ENCODE measurements at regions not wholly inside any gene's neighbourhood (a gene's known extent, or its start where the extent isn't known, plus 50 kb on each side); places are given as distances from the start of the nearest gene placed in this dataset.
"Not testable (repeated sequence)": the region's sequence is repeated elsewhere in the genome, so short reads cannot be mapped to it uniquely, and the experiment has no call there.

DNA sequence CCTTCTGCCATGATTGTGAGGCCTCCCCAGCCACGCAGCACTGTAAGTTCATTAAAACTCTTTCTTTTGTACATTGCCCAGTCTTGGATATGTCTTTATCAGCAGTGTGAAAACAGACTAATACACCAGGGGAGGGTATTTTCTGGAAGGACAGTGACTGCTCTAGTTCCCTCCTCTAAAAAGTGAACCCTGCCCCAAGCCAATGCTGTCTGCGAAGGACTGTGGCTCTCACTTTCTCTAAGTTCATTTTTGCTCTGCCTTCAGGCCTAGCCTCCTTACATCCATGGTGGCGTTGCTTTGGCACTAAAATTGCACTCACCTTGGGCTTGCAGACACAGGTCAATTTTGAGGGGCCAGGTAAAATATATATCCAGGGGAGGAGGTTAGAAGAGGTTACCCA lies 323.0 kb downstream of the VRK1 start:
- Histone ChIP-seq H3K9me3 (no peaks in the 10 kb centered on the region), H3K27me3 (peaks cover 21% of the 10 kb centered on the region), H3K4me1 (no peaks in the 10 kb centered on the region), H3K27ac (no peak overlapping the region), H3K36me3 (no peaks in the 10 kb centered on the region), H3K4me3 (no peak overlapping the region)
- DNase-seq (ENCODE audit: low spot score in 2 of 2): no peak
- 71% methylated on average over 3 of the region's 3 CpGs for WGBS
- TF ChIP-seq, protein P1, sequence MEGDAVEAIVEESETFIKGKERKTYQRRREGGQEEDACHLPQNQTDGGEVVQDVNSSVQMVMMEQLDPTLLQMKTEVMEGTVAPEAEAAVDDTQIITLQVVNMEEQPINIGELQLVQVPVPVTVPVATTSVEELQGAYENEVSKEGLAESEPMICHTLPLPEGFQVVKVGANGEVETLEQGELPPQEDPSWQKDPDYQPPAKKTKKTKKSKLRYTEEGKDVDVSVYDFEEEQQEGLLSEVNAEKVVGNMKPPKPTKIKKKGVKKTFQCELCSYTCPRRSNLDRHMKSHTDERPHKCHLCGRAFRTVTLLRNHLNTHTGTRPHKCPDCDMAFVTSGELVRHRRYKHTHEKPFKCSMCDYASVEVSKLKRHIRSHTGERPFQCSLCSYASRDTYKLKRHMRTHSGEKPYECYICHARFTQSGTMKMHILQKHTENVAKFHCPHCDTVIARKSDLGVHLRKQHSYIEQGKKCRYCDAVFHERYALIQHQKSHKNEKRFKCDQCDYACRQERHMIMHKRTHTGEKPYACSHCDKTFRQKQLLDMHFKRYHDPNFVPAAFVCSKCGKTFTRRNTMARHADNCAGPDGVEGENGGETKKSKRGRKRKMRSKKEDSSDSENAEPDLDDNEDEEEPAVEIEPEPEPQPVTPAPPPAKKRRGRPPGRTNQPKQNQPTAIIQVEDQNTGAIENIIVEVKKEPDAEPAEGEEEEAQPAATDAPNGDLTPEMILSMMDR (IDR thresholded peaks at IDR 0.05): no peak

DNA sequence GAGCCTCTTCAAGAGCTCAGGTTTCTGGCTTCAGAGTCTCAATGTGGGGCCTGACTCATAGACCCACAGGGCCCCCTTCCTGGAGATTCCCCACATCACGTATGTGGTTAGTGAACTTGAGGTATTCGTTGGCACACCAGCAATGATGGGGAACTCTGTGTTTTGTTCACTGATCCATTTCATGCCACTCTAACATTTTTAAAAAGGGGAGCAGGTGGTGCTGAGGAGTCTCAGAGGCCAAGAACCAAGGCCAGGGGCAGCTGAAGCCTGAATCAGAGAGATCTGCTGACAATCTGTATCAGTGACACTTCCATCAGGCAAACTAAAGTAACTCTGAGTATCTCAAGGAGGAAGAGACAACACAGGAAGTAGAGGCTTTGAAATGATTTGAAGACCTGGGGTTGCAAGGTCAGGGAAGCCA lies 323.4 kb downstream of the VRK1 start:
- 66% methylated on average over 2 of the region's 2 CpGs for WGBS
- H3K27me3 ChIP-seq: peaks cover 21% of the 10 kb centered on the region
- no peaks in the 10 kb centered on the region for H3K36me3 ChIP-seq
- DNase-seq (ENCODE audit: low spot score in 2 of 2): no peak
- H3K9me3 ChIP-seq: no peaks in the 10 kb centered on the region
- H3K4me3 ChIP-seq: no peak overlapping the region
- H3K4me1 ChIP-seq: no peaks in the 10 kb centered on the region
- TF ChIP-seq EP300 (IDR thresholded peaks at IDR 0.05) (no peak), POLR2AphosphoS5 (IDR thresholded peaks at IDR 0.05) (no peak), POLR2A (IDR thresholded peaks at IDR 0.05) (no peak)
- TF ChIP-seq, protein P1 (IDR thresholded peaks at IDR 0.05): no peak
- no peak overlapping the region for H3K27ac ChIP-seq

DNA sequence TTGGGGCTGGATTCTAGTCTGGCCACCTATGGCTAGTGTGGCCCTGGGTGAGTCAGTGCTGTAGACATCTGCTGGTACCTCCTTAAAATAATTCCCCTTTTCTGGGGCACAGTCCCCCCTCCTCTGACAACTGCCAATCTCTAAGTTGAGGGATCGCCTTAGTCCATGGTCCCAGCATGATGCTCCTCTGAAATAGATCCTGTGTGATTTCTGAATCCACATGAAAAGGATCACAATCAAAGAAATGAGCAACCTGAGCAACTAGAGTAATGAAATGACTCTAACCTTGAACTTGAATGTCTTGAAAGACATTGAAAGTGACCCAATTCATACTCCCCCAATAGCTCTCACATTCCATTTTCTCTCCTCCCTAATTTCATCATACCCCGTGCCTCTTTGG lies 332.5 kb downstream of the VRK1 start:
- Histone ChIP-seq H3K36me3 (no peaks in the 10 kb centered on the region), H3K27me3 (peaks cover 4% of the 10 kb centered on the region), H3K4me3 (no peak overlapping the region), H3K27ac (no peak overlapping the region), H3K9me3 (no peaks in the 10 kb centered on the region), H3K4me1 (no peaks in the 10 kb centered on the region)
- 90% methylated on average over 2 of the region's 2 CpGs for WGBS
- TF ChIP-seq POLR2AphosphoS5 (IDR thresholded peaks at IDR 0.05): no peak
- TF ChIP-seq, protein P1 (IDR thresholded peaks at IDR 0.05): no peak
- TF ChIP-seq POLR2A (IDR thresholded peaks at IDR 0.05): no peak
- TF ChIP-seq EP300 (IDR thresholded peaks at IDR 0.05): no peak
- no peak for DNase-seq (ENCODE audit: low spot score in 2 of 2)

DNA sequence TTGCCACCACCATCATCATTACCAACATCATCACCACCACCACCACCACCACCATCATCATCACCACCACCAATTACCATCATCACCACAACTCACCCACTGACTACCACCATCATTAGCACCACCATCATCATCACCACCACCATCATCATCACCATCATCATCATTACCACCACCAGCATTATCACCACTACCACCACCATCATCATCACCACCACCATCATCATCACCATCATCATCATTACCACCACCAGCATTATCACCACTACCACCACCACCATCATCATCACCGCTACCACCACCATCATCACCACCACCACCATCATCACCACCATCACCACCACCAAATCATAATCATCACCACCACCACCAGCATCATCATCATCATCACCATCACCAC lies 338.7 kb downstream of the VRK1 start:
- H3K27ac ChIP-seq; DNase-seq (ENCODE audit: low spot score in 2 of 2); H3K4me1 ChIP-seq; H3K27me3 ChIP-seq; H3K9me3 ChIP-seq; H3K36me3 ChIP-seq; H3K4me3 ChIP-seq: not testable (repeated sequence)
- WGBS: 93% methylated on average over 1 of the region's 1 CpG

DNA sequence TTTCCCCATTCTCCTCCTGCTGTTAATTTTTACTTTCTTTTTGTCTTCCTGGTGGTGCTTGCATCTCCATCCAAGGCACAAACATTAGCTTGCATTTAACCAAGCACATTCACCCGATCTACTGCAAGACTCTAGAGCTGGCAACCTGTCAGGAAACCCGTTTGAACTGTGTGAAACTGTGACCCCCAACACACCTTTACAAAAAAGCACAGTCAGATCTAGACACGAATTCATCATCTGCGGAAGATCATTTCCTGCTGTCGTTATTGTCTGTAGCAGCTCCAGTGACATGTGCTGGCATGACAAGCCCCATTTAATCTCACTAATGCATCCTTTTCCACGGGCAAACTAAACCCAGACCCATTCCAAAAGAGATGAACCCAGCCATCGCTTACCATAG lies 340.5 kb downstream of the VRK1 start:
- Histone ChIP-seq H3K27ac (no peak overlapping the region), H3K36me3 (no peaks in the 10 kb centered on the region), H3K9me3 (peaks cover 4% of the 10 kb centered on the region), H3K4me1 (no peaks in the 10 kb centered on the region), H3K4me3 (no peak overlapping the region), H3K27me3 (peaks cover 9% of the 10 kb centered on the region)
- WGBS: 41% methylated on average over 7 of the region's 7 CpGs
- TF ChIP-seq POLR2AphosphoS5 (IDR thresholded peaks at IDR 0.05): no peak
- TF ChIP-seq EP300 (IDR thresholded peaks at IDR 0.05): no peak
- TF ChIP-seq POLR2A (IDR thresholded peaks at IDR 0.05): no peak
- TF ChIP-seq, protein P1 (IDR thresholded peaks at IDR 0.05): no peak
- no peak for DNase-seq (ENCODE audit: low spot score in 2 of 2)

DNA sequence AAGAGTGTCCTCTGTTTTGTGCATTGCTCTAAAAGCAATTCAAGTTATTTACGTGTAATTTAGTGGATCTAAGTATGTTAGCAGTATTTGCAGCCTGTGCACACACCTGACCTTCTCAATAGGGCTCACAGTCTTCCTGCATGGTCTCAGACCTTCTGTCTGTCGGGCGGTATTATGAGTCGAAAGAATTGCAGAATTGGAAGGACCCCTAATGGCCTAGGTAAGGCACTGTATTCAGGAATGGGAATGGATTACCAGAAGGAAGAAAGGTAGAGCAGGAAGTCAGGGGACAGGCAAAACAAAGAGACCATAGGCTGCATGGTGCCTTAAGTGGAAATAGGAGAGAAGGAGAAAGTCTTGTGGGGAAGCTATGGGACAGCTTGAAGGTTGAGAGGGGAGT lies 341.6 kb downstream of the VRK1 start:
- no peaks in the 10 kb centered on the region for H3K36me3 ChIP-seq
- no peak for DNase-seq (ENCODE audit: low spot score in 2 of 2)
- peaks cover 9% of the 10 kb centered on the region for H3K27me3 ChIP-seq
- H3K27ac ChIP-seq: no peak overlapping the region
- H3K4me3 ChIP-seq: no peak overlapping the region
- H3K4me1 ChIP-seq: no peaks in the 10 kb centered on the region
- WGBS: 81% methylated on average over 4 of the region's 4 CpGs
- peaks cover 4% of the 10 kb centered on the region for H3K9me3 ChIP-seq
- TF ChIP-seq POLR2AphosphoS5 (IDR thresholded peaks at IDR 0.05) (no peak), EP300 (IDR thresholded peaks at IDR 0.05) (no peak), POLR2A (IDR thresholded peaks at IDR 0.05) (no peak)
- TF ChIP-seq, protein P1 (IDR thresholded peaks at IDR 0.05): no peak

Measured in suprapubic skin (tissue), 4 donors.